Prostate gland (tissue), 2 donors: ENCODE measurements at regions not wholly inside any gene's neighbourhood (a gene's known extent, or its start where the extent isn't known, plus 50 kb on each side); places are given as distances from the start of the nearest gene placed in this dataset.

Experiments
- DNase-seq: peaks from one replicate; pipeline ENCODE4 v3.0.0-alpha.2; 2019; ENCODE audit warnings: low spot score
- H3K27ac ChIP-seq, 2 donors: fragments of 200-600 bp; sonication (generic); 2 replicates each; pipeline ENCODE4 v1.5.1; 2017 to 2019
- H3K27me3 ChIP-seq: fragments of 200-600 bp; sonication (generic); replicated peaks from 2 replicates; pipeline ENCODE4 v1.5.1; 2019; ENCODE audit not compliant: insufficient read depth
- H3K36me3 ChIP-seq, 2 donors: fragments of 200-600 bp; sonication (generic); 1 replicate in 1 of 2; 2 replicates in 1 of 2; pipeline versions ENCODE4 v1.5.1 to v1.8.1; 2017 to 2019
- H3K4me1 ChIP-seq: fragments of 200-600 bp; sonication (generic); replicated peaks from 2 replicates; pipeline ENCODE4 v1.5.1; 2019
- H3K4me3 ChIP-seq, 2 donors: fragments of 200-600 bp; sonication (generic); 2 replicates each; pipeline ENCODE4 v1.5.1; 2017 to 2019
- H3K9me3 ChIP-seq: fragments of 200-600 bp; sonication (generic); 2 replicates; pipeline ENCODE4 v1.5.1; 2017
- POLR2A ChIP-seq: fragments of 450-650 bp; IDR thresholded peaks from one replicate; pipeline ENCODE4 v1.6.1; 2016; ENCODE audit warnings: antibody characterized with exemption, mild to moderate bottlenecking
- POLR2AphosphoS5 ChIP-seq: sonication (generic); formaldehyde crosslinking; IDR thresholded peaks from one replicate; pipeline ENCODE4 v1.6.1; 2017; ENCODE audit warnings: antibody characterized with exemption
- WGBS: methylation state at CpG from one replicate; pipeline ENCODE4 v1.1.5; 2018; 5-methylcytosine and 5-hydroxymethylcytosine counted together
- intact Hi-C: fragments of 100-400 bp; cut with DNase I; formaldehyde crosslinking; loops from one replicate; pipeline ENCODE4 v1.14.2; 2022
- TF ChIP-seq, protein P1 (sequence below), 4 experiments: fragments of 200-600 bp in 2 of 4; fragments of 450-650 bp in 2 of 4; sonication (generic) in 2 of 4; IDR thresholded peaks; 1 replicate in 3 of 4; 2 replicates in 1 of 4; pipeline ENCODE4 v1.5.1; 2016 to 2019; ENCODE audit warnings: antibody characterized with exemption in 4 of 4, mild to moderate bottlenecking in 2 of 4, moderate library complexity in 2 of 4

DNA sequence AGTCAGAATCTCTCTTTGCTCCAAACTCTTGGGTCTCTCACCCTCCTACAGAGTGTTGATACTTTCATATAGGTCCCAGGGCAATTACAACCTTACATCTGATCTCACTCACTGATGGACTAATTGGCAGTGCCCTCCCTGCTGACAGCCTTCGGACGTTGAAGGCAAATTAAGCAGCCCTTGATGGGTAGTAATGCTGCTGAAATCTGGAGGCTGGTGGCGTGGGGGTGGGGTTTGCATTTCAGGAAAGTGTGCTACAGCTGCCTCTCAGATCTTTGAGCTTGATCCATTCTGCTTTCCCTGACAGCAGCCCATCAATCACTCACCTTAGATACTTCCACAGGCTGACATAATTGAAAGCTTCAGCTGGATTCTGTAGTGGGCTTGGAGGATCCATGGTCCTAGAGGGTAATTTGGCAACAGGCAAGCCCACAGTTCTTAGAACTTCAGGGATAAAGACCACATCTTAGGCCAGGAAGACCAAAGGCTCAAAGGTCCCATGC lies 349.1 kb upstream of the PODXL start:
- intact Hi-C loops: no loop called here
- Histone ChIP-seq H3K4me1 (no peaks in the 10 kb centered on the region), H3K9me3 (no peaks in the 10 kb centered on the region), H3K27me3 (no peaks in the 10 kb centered on the region), H3K4me3 (no peak overlapping the region), H3K36me3 (no peaks in the 10 kb centered on the region), H3K27ac (no peak overlapping the region)
- DNase-seq: no peak
- TF ChIP-seq, protein P1, sequence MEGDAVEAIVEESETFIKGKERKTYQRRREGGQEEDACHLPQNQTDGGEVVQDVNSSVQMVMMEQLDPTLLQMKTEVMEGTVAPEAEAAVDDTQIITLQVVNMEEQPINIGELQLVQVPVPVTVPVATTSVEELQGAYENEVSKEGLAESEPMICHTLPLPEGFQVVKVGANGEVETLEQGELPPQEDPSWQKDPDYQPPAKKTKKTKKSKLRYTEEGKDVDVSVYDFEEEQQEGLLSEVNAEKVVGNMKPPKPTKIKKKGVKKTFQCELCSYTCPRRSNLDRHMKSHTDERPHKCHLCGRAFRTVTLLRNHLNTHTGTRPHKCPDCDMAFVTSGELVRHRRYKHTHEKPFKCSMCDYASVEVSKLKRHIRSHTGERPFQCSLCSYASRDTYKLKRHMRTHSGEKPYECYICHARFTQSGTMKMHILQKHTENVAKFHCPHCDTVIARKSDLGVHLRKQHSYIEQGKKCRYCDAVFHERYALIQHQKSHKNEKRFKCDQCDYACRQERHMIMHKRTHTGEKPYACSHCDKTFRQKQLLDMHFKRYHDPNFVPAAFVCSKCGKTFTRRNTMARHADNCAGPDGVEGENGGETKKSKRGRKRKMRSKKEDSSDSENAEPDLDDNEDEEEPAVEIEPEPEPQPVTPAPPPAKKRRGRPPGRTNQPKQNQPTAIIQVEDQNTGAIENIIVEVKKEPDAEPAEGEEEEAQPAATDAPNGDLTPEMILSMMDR (IDR thresholded peaks at IDR 0.05): no peak
- TF ChIP-seq POLR2AphosphoS5 (no peak), POLR2A (no peak)
- 58% methylated on average over 3 of the region's 3 CpGs for WGBS

DNA sequence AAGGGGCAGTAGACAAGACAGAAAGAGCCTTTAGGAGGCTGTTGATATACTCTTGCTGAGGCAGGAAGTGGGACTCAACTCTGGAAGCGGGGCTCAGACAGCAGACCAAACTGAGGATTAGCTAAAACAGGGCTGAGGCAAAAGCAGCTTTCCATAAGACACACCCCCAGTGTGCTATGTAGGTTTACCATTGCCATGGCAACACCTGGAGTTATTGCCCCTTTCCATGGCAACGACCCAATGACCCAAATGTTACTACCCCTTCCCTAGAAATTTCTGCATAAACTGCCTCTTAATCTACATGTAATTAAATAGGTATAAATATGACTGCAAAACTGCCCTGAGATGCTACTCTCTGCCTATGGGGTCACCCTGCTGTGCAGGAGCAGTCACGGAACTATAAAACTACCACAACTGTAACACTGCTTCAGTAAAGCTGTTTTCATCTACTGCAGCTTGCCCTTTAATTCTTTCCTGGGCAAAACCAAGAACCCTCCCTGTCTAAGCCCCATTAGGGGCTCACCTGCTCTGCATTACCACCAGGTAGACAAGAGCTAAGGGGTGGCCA lies 348.4 kb upstream of the PODXL start:
- WGBS: 45% methylated on average over 3 of the region's 3 CpGs
- no peak for DNase-seq
- H3K27ac ChIP-seq: no peak overlapping the region
- TF ChIP-seq, protein P1 (IDR thresholded peaks at IDR 0.05): no peak
- TF ChIP-seq POLR2AphosphoS5 (no peak), POLR2A (no peak)
- no peaks in the 10 kb centered on the region for H3K36me3 ChIP-seq
- intact Hi-C loops: no loop called here
- no peaks in the 10 kb centered on the region for H3K4me1 ChIP-seq
- H3K9me3 ChIP-seq: no peaks in the 10 kb centered on the region
- H3K27me3 ChIP-seq: no peaks in the 10 kb centered on the region
- H3K4me3 ChIP-seq: no peak overlapping the region

DNA sequence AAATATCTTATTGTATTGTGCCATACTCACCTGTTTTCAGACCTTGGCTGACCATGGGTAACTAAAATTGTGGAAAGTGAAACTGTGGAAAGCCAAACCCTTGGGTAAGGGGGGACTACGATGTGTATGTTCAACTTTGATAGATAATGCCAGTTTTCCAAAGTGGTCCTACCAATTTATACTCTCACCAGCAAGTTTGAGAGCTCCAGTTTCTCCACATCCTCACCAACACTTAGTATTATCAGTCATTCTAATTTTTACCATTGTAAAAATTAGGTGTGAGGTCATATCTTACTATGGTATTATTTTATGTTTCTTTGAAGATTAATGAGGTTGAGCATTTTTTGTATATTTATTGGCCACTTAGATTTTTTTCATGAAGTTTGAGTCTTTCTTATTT lies 346.9 kb upstream of the PODXL start:
- Histone ChIP-seq H3K4me3 (no peak overlapping the region), H3K36me3 (no peaks in the 10 kb centered on the region), H3K27ac (no peak overlapping the region), H3K27me3 (no peaks in the 10 kb centered on the region), H3K9me3 (no peaks in the 10 kb centered on the region), H3K4me1 (no peaks in the 10 kb centered on the region)
- no peak for DNase-seq
- intact Hi-C loops: no loop called here
- 89% methylated on average over 1 of the region's 1 CpG for WGBS
- TF ChIP-seq, protein P1 (IDR thresholded peaks at IDR 0.05): no peak
- no peak for TF ChIP-seq POLR2AphosphoS5
- TF ChIP-seq POLR2A: no peak

DNA sequence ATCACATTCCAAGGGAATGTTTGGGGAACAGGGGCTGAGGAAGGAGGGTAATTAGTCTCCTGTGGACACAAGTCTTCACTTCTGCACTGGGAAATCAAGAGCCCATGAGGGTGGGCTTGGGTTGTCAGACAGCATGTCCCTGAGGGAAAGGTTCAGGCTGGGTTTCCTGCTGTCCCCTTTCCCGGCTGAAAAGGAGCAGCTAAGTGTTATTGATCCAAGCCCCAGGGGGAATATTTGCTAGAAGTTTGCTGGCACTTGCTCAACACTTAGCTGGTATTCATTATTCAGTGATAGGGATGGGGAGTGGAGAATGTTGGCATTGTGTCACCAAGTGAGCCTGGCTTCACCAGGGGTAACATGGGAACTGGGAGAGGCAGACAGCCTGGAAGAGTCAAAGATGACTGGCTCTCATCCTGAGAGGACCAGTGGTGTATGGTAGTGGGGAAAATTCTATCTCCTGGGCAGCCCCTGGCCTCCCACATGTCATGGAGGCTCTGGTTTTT lies 344.4 kb upstream of the PODXL start:
- Histone ChIP-seq H3K36me3 (no peaks in the 10 kb centered on the region), H3K27ac (no peak overlapping the region), H3K9me3 (no peaks in the 10 kb centered on the region), H3K4me3 (no peak overlapping the region), H3K27me3 (no peaks in the 10 kb centered on the region), H3K4me1 (no peaks in the 10 kb centered on the region)
- TF ChIP-seq POLR2AphosphoS5 (no peak), POLR2A (no peak)
- TF ChIP-seq, protein P1 (IDR thresholded peaks at IDR 0.05): no peak
- no peak for DNase-seq
- 57% methylated on average over 1 of the region's 1 CpG for WGBS
- intact Hi-C loops: no loop called here
